ENCODE measurements at regions not wholly inside any gene's neighbourhood (a gene's known extent, or its start where the extent isn't known, plus 50 kb on each side); places are given as distances from the start of the nearest gene placed in this dataset.

DNA sequence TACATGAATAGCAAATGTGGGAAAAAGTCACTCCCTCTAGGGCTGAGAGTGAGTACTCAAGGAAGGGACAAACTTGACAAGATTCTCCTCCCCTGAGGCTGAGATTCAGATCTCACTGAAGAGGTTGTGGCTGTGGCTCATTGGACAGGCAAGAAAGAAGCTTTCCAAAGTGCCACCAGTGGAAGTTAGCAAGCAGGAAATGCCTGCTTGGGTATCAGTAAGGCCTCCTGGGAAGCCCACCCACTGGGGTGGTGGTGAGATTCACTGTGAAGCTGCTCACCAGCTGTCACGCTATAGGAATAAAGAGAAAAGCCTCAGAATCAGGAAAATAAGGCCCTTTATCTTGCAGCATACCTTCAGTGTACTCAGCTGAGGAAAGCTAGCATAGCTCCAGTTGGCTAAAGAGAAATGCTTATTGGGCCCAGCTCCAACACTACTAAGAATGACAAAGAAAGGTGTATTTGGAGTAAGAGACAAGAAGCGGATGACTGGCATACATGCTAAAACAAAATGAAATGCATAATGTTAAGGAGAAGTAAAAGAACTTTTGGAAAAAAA is 274.4 kb upstream of the TOM1L1 start:
- no peak for TF ChIP-seq CTCF (IDR thresholded peaks at IDR 0.05; ENCODE audit: low read length)
- TF ChIP-seq EZH2 (IDR thresholded peaks at IDR 0.05; ENCODE audit: borderline replicate concordance, low read length) = no peak

Data from OCI-LY1 (cell line).